Thoracic aorta (tissue), 2 donors: ENCODE measurements at regions not wholly inside any gene's neighbourhood (a gene's known extent, or its start where the extent isn't known, plus 50 kb on each side); places are given as distances from the start of the nearest gene placed in this dataset.
"Not testable (repeated sequence)": the region's sequence is repeated elsewhere in the genome, so short reads cannot be mapped to it uniquely, and the experiment has no call there.

Source experiments
- ATAC-seq: fragments of 150-250 bp; one replicate; pipeline ENCODE4 v1.8.0; 2017; ENCODE audit warnings: low read depth; ENCODE audit not compliant: insufficient number of reproducible peaks, low FRiP score
- DNase-seq: peaks from one replicate; pipeline ENCODE4 v3.0.0-alpha.2; 2020; ENCODE audit warnings: low spot score
- H3K27ac ChIP-seq, 2 donors: fragments of 200-600 bp; sonication (generic); 1 replicate in 1 of 2; 2 replicates in 1 of 2; pipeline ENCODE4 v1.5.1; 2016; ENCODE audit warnings: mild to moderate bottlenecking in 2 of 2, moderate library complexity in 2 of 2
- H3K27me3 ChIP-seq: fragments of 200-600 bp; sonication (generic); replicated peaks from 2 replicates; pipeline ENCODE4 v1.6.0; 2016; ENCODE audit warnings: mild to moderate bottlenecking; ENCODE audit not compliant: insufficient read depth
- H3K36me3 ChIP-seq: fragments of 200-600 bp; sonication (generic); one replicate; pipeline ENCODE4 v1.5.1; 2016
- H3K4me1 ChIP-seq, 2 donors: fragments of 200-600 bp; sonication (generic); 1 replicate in 1 of 2; 2 replicates in 1 of 2; pipeline versions ENCODE4 v1.5.1 to v1.6.0; 2016; ENCODE audit warnings: low read depth in 2 of 2, mild to moderate bottlenecking in 1 of 2; ENCODE audit not compliant: control insufficient read depth in 1 of 2
- H3K4me3 ChIP-seq: fragments of 200-600 bp; sonication (generic); 2 replicates; pipeline ENCODE4 v1.5.1; 2016; ENCODE audit warnings: mild to moderate bottlenecking
- H3K9me3 ChIP-seq: fragments of 200-600 bp; sonication (generic); 2 replicates; pipeline ENCODE4 v1.5.1; 2016
- TF ChIP-seq, protein P1 (sequence below): fragments of 200-600 bp; sonication (generic); IDR thresholded peaks from one replicate; pipeline ENCODE4 v1.5.1; 2019; ENCODE audit warnings: antibody characterized with exemption

DNA sequence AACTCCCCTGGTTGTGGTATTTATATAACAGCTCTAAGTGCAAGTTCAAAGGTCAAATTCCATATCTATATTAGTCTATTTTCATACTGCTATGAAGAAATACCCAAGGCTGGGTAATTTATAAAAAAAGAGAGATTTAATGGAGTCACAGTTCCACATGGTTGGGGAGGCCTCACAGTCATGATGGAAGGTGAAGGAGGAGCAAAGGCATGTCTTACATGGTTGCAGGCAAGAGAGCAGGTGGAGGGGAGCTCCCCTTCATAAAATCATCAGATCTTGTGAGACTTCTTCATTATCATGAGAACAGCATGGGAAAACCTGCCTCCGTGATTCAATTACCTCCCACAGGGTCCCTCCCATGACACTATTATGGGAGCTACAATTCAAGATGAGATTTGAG is 179.6 kb upstream of the FBXO11 start:
- H3K4me1 ChIP-seq: no peaks in the 10 kb centered on the region
- no peaks in the 10 kb centered on the region for H3K27me3 ChIP-seq
- no peaks in the 10 kb centered on the region for H3K36me3 ChIP-seq
- DNase-seq (no peak), ATAC-seq (no peak)
- TF ChIP-seq, protein P1, sequence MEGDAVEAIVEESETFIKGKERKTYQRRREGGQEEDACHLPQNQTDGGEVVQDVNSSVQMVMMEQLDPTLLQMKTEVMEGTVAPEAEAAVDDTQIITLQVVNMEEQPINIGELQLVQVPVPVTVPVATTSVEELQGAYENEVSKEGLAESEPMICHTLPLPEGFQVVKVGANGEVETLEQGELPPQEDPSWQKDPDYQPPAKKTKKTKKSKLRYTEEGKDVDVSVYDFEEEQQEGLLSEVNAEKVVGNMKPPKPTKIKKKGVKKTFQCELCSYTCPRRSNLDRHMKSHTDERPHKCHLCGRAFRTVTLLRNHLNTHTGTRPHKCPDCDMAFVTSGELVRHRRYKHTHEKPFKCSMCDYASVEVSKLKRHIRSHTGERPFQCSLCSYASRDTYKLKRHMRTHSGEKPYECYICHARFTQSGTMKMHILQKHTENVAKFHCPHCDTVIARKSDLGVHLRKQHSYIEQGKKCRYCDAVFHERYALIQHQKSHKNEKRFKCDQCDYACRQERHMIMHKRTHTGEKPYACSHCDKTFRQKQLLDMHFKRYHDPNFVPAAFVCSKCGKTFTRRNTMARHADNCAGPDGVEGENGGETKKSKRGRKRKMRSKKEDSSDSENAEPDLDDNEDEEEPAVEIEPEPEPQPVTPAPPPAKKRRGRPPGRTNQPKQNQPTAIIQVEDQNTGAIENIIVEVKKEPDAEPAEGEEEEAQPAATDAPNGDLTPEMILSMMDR: no peak
- no peak overlapping the region for H3K4me3 ChIP-seq
- H3K27ac ChIP-seq: no peak overlapping the region
- H3K9me3 ChIP-seq: no peaks in the 10 kb centered on the region

DNA sequence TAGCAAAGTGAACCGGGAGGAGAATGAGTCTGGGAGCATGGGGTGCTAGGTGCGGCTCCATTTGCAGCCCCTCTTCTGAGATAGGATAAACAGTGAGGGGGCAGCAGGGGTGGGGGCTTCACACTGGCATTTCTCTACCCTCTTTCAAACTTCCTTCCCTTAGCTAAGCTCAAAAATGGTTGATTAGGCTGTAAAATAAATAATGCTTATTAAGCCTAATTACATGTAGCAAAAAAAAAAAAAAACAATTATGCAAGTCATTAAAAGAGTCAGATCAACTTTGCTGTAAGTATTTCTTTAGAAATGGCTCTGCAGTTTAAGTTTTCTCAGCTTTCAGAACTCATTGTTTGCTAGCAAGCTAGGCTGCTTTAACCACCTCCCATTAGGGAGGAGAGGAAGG is 182.7 kb upstream of the FBXO11 start:
- no peak overlapping the region for H3K27ac ChIP-seq
- H3K36me3 ChIP-seq: no peaks in the 10 kb centered on the region
- TF ChIP-seq, protein P1: no peak
- H3K27me3 ChIP-seq: no peaks in the 10 kb centered on the region
- ATAC-seq (no peak), DNase-seq (no peak)
- H3K9me3 ChIP-seq: no peaks in the 10 kb centered on the region
- H3K4me1 ChIP-seq: no peaks in the 10 kb centered on the region
- no peak overlapping the region for H3K4me3 ChIP-seq

GRCh38 chr2:48089644-48090043 is 183.3 kb upstream of the FBXO11 start:
- TF ChIP-seq, protein P1: no peak
- Histone ChIP-seq H3K27ac (no peak overlapping the region), H3K9me3 (no peaks in the 10 kb centered on the region), H3K4me3 (no peak overlapping the region), H3K27me3 (no peaks in the 10 kb centered on the region), H3K4me1 (no peaks in the 10 kb centered on the region), H3K36me3 (no peaks in the 10 kb centered on the region)
- DNase-seq (no peak), ATAC-seq (no peak)

DNA sequence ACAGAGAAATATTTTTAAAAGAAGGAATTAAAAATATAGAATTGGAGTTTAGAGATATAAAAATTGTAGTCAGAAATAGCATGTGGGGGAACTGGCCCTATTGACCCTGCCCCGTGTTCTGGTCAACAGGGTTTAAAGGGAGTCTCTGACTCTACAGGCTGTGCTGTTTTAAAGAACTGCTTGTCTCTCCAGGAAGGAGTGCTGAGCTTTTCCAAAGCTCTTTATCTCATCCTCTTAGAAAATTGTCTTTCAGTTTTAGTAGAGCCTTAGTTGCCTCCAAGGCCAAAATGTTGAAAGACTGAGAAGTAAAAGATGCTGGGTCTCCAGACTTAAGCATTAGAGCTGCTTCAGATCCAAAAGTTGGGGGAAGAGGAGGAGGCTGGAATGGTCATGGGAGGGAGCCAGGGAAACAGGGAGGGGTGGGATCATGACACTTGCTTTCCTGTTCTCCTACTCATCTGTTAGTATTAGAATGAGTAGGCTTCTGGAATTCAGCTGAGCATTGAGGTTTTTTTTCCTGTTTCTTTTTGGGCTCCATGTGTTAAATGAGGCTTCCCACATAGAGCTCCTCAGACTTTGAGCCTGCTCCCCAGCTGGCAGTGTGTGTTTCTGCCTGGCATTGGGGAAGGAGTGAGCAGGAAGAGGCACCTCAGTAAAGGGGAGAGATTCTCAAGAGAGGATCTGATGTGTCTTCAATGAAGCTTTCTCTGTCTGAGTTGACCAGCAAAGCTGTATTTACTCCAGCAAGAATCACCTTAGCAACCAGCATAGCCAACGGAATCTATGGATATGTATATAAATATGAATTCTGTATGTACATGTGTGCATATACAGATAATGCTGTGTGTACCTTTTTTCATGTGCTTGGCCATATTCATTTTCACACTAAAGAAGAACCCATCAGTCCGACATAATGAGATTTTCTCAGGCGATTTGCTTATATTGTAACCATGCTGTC is 186.8 kb upstream of the FBXO11 start:
- TF ChIP-seq, protein P1: no peak
- H3K27me3 ChIP-seq: no peaks in the 10 kb centered on the region
- DNase-seq: no peak
- no peak overlapping the region for H3K4me3 ChIP-seq
- ATAC-seq: no peak
- H3K4me1 ChIP-seq: no peaks in the 10 kb centered on the region
- no peaks in the 10 kb centered on the region for H3K36me3 ChIP-seq
- no peak overlapping the region for H3K27ac ChIP-seq
- no peaks in the 10 kb centered on the region for H3K9me3 ChIP-seq

- not testable (repeated sequence) for H3K4me3 ChIP-seq, ATAC-seq
Measured at GRCh38 chr2:48096765-48097164, 190.5 kb upstream of the FBXO11 start.

More at GRCh38 chr2:48096765-48097164, 190.5 kb upstream of the FBXO11 start:
- not testable (repeated sequence) for H3K27me3 ChIP-seq, H3K27ac ChIP-seq, H3K4me1 ChIP-seq, H3K9me3 ChIP-seq, DNase-seq, H3K36me3 ChIP-seq
